ENCODE measurements at regions not wholly inside any gene's neighbourhood (a gene's known extent, or its start where the extent isn't known, plus 50 kb on each side); places are given as distances from the start of the nearest gene placed in this dataset.
"Not testable (repeated sequence)": the region's sequence is repeated elsewhere in the genome, so short reads cannot be mapped to it uniquely, and the experiment has no call there.

DNA sequence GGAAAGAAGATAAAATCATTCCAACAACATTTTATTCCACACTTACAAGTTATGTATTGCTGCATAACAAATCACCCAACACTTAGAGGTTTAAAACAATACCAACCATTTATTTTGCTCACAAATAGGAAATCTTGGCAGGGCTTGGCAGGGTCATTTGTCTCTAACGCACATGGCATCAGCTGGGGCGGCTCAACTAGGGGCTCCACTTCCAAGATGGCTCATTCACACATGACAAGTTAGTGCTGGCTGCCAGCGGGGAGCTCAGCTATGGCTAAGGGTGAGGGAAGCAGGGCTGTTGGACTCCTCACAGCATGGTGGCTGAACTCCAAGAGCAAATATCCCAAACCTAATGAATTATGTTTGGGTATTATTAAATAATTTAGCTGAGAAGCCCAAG lies 377.0 kb downstream of the ZNF674 start:
- H3K4me2 ChIP-seq (ENCODE audit: insufficient read depth, low read length): no peak overlapping the region
- H3K36me3 ChIP-seq (ENCODE audit: insufficient read depth, low read length): no peaks in the 10 kb centered on the region
- no peak overlapping the region for H2AFZ ChIP-seq (ENCODE audit: low read length)
- H3K9me3 ChIP-seq (ENCODE audit: low read depth, low read length): no peaks in the 10 kb centered on the region
- no peak for DNase-seq (ENCODE audit: insufficient read length, low spot score, missing footprints)
- H3K27me3 ChIP-seq (ENCODE audit: insufficient read depth, low read length): peaks cover 5% of the 10 kb centered on the region
- H3K79me2 ChIP-seq (ENCODE audit: insufficient read depth, low read length): no peaks in the 10 kb centered on the region
- H3K27ac ChIP-seq (ENCODE audit: low read depth, low read length): no peak overlapping the region
- peaks cover 16% of the 10 kb centered on the region for H3K4me1 ChIP-seq (ENCODE audit: insufficient read depth, low read length)
- H3K4me3 ChIP-seq (ENCODE audit: insufficient read depth, low read length): no peak overlapping the region
- no peaks in the 10 kb centered on the region for H4K20me1 ChIP-seq (ENCODE audit: insufficient read depth, low read length)
- TF ChIP-seq, protein P1, sequence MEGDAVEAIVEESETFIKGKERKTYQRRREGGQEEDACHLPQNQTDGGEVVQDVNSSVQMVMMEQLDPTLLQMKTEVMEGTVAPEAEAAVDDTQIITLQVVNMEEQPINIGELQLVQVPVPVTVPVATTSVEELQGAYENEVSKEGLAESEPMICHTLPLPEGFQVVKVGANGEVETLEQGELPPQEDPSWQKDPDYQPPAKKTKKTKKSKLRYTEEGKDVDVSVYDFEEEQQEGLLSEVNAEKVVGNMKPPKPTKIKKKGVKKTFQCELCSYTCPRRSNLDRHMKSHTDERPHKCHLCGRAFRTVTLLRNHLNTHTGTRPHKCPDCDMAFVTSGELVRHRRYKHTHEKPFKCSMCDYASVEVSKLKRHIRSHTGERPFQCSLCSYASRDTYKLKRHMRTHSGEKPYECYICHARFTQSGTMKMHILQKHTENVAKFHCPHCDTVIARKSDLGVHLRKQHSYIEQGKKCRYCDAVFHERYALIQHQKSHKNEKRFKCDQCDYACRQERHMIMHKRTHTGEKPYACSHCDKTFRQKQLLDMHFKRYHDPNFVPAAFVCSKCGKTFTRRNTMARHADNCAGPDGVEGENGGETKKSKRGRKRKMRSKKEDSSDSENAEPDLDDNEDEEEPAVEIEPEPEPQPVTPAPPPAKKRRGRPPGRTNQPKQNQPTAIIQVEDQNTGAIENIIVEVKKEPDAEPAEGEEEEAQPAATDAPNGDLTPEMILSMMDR (IDR thresholded peaks at IDR 0.05; ENCODE audit: extremely low read depth, low read depth, low read length): no peak

DNA sequence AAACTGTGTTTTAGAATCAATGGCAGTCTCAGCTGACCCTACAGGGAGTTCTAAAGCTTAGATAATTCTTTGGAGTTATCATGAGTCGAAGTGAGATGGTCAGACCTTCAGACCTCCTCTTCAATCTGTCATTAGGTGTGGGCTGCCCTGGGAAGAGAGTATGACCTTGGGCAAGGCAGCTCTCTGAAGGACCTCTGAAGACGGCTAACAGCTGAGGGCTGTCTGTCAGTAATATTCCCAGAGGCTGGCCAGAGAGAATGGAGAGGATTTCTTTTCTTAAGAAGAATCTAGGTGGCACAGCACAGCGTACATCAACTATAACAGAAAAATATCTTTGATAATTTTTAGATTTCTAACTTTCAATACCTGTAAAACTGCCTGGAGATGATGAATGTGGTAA lies 379.4 kb downstream of the ZNF674 start:
- peak overlapping the region; percentile 60 for H3K27ac ChIP-seq (ENCODE audit: low read depth, low read length)
- H3K9me3 ChIP-seq (ENCODE audit: low read depth, low read length): no peaks in the 10 kb centered on the region
- no peaks in the 10 kb centered on the region for H4K20me1 ChIP-seq (ENCODE audit: insufficient read depth, low read length)
- peak overlapping the region; percentile 10 for H2AFZ ChIP-seq (ENCODE audit: low read length)
- peaks cover 16% of the 10 kb centered on the region for H3K4me1 ChIP-seq (ENCODE audit: insufficient read depth, low read length)
- no peaks in the 10 kb centered on the region for H3K79me2 ChIP-seq (ENCODE audit: insufficient read depth, low read length)
- TF ChIP-seq, protein P1 (IDR thresholded peaks at IDR 0.05; ENCODE audit: extremely low read depth, low read depth, low read length): no peak
- H3K4me2 ChIP-seq (ENCODE audit: insufficient read depth, low read length): peak overlapping the region; percentile 41
- H3K4me3 ChIP-seq (ENCODE audit: insufficient read depth, low read length): no peak overlapping the region
- H3K36me3 ChIP-seq (ENCODE audit: insufficient read depth, low read length): no peaks in the 10 kb centered on the region
- no peak for DNase-seq (ENCODE audit: insufficient read length, low spot score, missing footprints)
- H3K27me3 ChIP-seq (ENCODE audit: insufficient read depth, low read length): peaks cover 9% of the 10 kb centered on the region

DNA sequence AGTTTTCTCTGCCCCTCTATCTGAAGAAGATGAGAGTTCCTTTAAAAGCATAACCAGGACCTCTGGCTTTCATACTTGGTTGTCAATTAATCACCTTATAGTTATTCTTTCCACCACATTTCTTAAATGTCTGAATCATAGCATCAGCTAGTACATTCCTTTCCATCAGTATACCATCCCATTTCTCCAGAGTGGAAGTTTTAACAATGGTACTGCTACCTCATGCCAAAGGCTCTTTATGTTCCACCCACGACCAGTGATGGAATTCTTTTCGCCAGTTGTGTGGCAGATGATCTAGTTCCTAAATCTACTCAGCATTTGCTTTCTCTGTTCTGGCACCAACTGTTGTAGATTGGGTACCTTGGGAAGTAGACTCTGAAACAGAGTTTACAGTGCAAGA lies 379.8 kb downstream of the ZNF674 start:
- H3K27ac ChIP-seq (ENCODE audit: low read depth, low read length): peak overlapping the region; percentile 60
- H4K20me1 ChIP-seq (ENCODE audit: insufficient read depth, low read length): no peaks in the 10 kb centered on the region
- no peak overlapping the region for H3K4me3 ChIP-seq (ENCODE audit: insufficient read depth, low read length)
- no peaks in the 10 kb centered on the region for H3K79me2 ChIP-seq (ENCODE audit: insufficient read depth, low read length)
- H3K27me3 ChIP-seq (ENCODE audit: insufficient read depth, low read length): peaks cover 9% of the 10 kb centered on the region
- H3K9me3 ChIP-seq (ENCODE audit: low read depth, low read length): no peaks in the 10 kb centered on the region
- no peaks in the 10 kb centered on the region for H3K36me3 ChIP-seq (ENCODE audit: insufficient read depth, low read length)
- DNase-seq (ENCODE audit: insufficient read length, low spot score, missing footprints): peak; percentile 58
- H2AFZ ChIP-seq (ENCODE audit: low read length): peak overlapping the region; percentile 10
- TF ChIP-seq, protein P1 (IDR thresholded peaks at IDR 0.05; ENCODE audit: extremely low read depth, low read depth, low read length): no peak
- peak overlapping the region; percentile 41 for H3K4me2 ChIP-seq (ENCODE audit: insufficient read depth, low read length)
- H3K4me1 ChIP-seq (ENCODE audit: insufficient read depth, low read length): peaks cover 16% of the 10 kb centered on the region

DNA sequence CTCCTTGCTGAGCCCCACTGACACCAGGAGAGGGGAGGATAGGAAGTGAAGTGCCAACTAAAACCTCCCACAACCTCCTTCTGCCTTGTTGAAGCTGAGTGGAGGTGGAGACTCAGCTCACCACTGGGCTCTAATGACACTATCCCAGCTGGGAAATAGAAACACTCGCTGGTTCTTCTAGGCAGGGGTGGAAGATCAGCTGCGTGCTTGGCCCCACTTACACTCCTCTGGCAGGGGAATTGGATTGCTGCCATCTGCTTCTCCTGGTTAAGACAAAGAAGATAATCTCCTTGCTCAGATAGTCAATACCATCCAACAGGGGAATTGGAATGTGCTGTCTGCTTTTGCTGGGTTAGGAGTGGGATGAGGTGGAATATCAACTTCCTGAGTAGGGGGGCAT lies 392.5 kb downstream of the ZNF674 start:
- Histone ChIP-seq H3K4me2 (ENCODE audit: insufficient read depth, low read length) (no peak overlapping the region), H3K9me3 (ENCODE audit: low read depth, low read length) (no peaks in the 10 kb centered on the region), H3K36me3 (ENCODE audit: insufficient read depth, low read length) (no peaks in the 10 kb centered on the region), H4K20me1 (ENCODE audit: insufficient read depth, low read length) (no peaks in the 10 kb centered on the region), H3K27ac (ENCODE audit: low read depth, low read length) (no peak overlapping the region), H3K27me3 (ENCODE audit: insufficient read depth, low read length) (peaks cover 5% of the 10 kb centered on the region), H3K4me1 (ENCODE audit: insufficient read depth, low read length) (no peaks in the 10 kb centered on the region), H3K4me3 (ENCODE audit: insufficient read depth, low read length) (no peak overlapping the region), H2AFZ (ENCODE audit: low read length) (no peak overlapping the region), H3K79me2 (ENCODE audit: insufficient read depth, low read length) (no peaks in the 10 kb centered on the region)
- TF ChIP-seq, protein P1 (IDR thresholded peaks at IDR 0.05; ENCODE audit: extremely low read depth, low read depth, low read length): no peak
- no peak for DNase-seq (ENCODE audit: insufficient read length, low spot score, missing footprints)

DNA sequence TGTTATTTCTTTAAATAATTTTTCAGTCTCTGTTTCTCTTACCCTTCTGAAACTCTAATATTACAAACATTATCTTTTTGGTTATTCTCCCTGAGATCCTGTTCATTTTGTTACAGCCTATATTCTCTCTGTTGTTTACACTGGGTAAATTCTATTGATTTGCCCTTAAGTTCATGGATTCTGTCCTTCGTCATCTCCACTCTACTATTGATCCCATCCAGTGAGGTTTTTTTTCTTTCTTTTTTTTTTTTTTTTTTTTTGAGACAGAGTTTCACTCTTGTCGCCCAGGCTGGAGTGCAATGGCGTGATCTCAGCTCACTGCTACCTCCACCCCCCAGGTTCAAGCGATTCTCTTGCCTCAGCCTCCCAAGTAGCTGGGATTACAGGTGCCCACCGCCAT lies 393.9 kb downstream of the ZNF674 start:
- H3K79me2 ChIP-seq (ENCODE audit: insufficient read depth, low read length); H3K4me3 ChIP-seq (ENCODE audit: insufficient read depth, low read length); H3K27me3 ChIP-seq (ENCODE audit: insufficient read depth, low read length); DNase-seq (ENCODE audit: insufficient read length, low spot score, missing footprints); H2AFZ ChIP-seq (ENCODE audit: low read length); H3K4me1 ChIP-seq (ENCODE audit: insufficient read depth, low read length); H3K36me3 ChIP-seq (ENCODE audit: insufficient read depth, low read length); H3K4me2 ChIP-seq (ENCODE audit: insufficient read depth, low read length); H3K27ac ChIP-seq (ENCODE audit: low read depth, low read length); H3K9me3 ChIP-seq (ENCODE audit: low read depth, low read length); H4K20me1 ChIP-seq (ENCODE audit: insufficient read depth, low read length): not testable (repeated sequence)
